ENCODE measurements at regions not wholly inside any gene's neighbourhood (a gene's known extent, or its start where the extent isn't known, plus 50 kb on each side); places are given as distances from the start of the nearest gene placed in this dataset.

DNA sequence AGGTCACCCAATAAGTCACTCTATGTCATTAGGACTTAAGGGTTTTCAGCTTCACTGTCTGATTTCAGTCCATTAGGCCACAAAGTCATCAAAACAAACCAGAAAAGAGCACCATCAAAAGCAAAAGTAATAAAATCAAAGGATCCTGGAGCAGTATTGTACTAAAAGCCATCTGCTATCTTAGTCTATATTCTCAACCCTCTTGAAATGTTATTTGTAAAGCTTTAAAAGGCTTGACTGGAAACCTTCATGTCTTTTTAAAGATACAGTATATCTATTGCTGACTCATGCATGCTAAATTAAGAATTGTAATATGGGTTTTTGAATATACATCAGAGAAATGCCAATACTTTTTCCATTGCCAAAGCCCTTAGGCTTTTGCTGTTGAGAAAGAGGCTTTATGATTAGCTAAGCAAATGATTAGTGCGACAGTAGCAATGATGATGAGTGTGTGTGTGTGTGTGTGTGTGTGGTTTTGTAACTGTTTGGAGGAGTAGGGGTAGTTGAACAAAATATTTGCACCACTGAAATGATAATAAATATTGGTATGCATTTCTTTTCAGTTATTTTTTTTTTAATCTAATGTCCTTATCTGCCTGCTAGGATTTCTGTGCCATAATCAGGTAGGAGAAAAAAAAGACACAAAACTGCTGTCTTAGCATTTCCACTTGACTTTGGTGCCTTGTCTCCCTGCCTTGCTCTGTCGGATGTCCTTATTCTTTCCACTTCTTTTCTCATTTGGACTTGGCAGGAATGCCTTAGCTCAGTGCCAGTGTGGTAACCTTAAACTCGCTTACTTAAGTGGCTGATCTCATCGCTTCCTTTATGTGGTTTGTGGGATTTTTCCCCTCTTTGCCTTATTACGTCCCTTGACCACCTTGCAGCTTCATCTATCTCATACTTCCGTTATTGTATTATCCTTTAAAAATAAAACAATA is 119.7 kb downstream of the PCDH7 start:
- Mint-ChIP-seq H3K27ac (no peak overlapping the region), H3K4me1 (no peaks in the 10 kb centered on the region), H3K36me3 (no peaks in the 10 kb centered on the region), H3K27me3 (ENCODE audit: low read depth in 2 of 2) (no peaks in the 10 kb centered on the region), H3K9me3 (peaks cover 9 to 12% of the 10 kb centered on the region in 2 donors), H3K4me3 (no peak overlapping the region)
- TF ChIP-seq, protein P1, sequence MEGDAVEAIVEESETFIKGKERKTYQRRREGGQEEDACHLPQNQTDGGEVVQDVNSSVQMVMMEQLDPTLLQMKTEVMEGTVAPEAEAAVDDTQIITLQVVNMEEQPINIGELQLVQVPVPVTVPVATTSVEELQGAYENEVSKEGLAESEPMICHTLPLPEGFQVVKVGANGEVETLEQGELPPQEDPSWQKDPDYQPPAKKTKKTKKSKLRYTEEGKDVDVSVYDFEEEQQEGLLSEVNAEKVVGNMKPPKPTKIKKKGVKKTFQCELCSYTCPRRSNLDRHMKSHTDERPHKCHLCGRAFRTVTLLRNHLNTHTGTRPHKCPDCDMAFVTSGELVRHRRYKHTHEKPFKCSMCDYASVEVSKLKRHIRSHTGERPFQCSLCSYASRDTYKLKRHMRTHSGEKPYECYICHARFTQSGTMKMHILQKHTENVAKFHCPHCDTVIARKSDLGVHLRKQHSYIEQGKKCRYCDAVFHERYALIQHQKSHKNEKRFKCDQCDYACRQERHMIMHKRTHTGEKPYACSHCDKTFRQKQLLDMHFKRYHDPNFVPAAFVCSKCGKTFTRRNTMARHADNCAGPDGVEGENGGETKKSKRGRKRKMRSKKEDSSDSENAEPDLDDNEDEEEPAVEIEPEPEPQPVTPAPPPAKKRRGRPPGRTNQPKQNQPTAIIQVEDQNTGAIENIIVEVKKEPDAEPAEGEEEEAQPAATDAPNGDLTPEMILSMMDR (IDR thresholded peaks at IDR 0.05) = no peak
- Histone ChIP-seq H3K36me3 (ENCODE audit: control insufficient read depth, insufficient read depth, low read length) (no peaks in the 10 kb centered on the region), H3K4me3 (ENCODE audit: low read length) (no peak overlapping the region), H3K27ac (ENCODE audit: low read length) (no peak overlapping the region), H3K4me1 (ENCODE audit: control insufficient read depth, insufficient read depth, low read length) (no peaks in the 10 kb centered on the region), H3K27me3 (ENCODE audit: control insufficient read depth, insufficient read depth, low read length) (no peaks in the 10 kb centered on the region), H3K9me3 (ENCODE audit: control insufficient read depth, insufficient read depth, low read length) (no peaks in the 10 kb centered on the region)
- WGBS (ENCODE audit: insufficient coverage) = 60% methylated on average over 3 of the region's 6 CpGs
- ATAC-seq = no peak
- intact Hi-C loops (cut with micrococcal nuclease) = no loop called here
- no peak for DNase-seq

DNA sequence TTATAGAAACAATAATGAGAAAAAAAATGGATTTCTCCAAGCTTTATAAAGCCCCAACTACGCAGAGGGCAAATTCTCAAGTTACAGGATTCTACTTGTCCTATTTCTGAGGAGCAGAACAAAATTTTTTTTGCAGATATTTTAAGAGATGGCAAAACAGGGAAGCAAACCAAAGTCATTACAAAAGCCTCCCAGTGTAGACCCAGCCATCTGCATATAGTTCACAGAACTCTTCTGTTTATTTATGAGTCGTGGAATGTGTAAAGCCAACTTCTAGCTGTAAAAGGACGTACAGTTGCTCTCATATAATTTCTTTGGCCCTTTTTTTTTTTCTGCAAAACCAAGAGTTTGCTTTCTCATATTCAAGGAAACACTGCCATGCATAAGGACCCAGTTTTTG is 120.4 kb downstream of the PCDH7 start:
- Histone ChIP-seq H3K9me3 (ENCODE audit: control insufficient read depth, insufficient read depth, low read length) (no peaks in the 10 kb centered on the region), H3K4me3 (ENCODE audit: low read length) (no peak overlapping the region), H3K4me1 (ENCODE audit: control insufficient read depth, insufficient read depth, low read length) (no peaks in the 10 kb centered on the region), H3K27me3 (ENCODE audit: control insufficient read depth, insufficient read depth, low read length) (no peaks in the 10 kb centered on the region), H3K27ac (ENCODE audit: low read length) (no peak overlapping the region), H3K36me3 (ENCODE audit: control insufficient read depth, insufficient read depth, low read length) (no peaks in the 10 kb centered on the region)
- Mint-ChIP-seq H3K9me3 (peaks cover 9 to 12% of the 10 kb centered on the region in 2 donors), H3K4me3 (no peak overlapping the region), H3K4me1 (no peaks in the 10 kb centered on the region), H3K36me3 (no peaks in the 10 kb centered on the region), H3K27me3 (ENCODE audit: low read depth in 2 of 2) (no peaks in the 10 kb centered on the region), H3K27ac (no peak overlapping the region)
- TF ChIP-seq, protein P1 (IDR thresholded peaks at IDR 0.05) = no peak
- 84% methylated on average over 3 of the region's 3 CpGs for WGBS (ENCODE audit: insufficient coverage)
- ATAC-seq = no peak
- intact Hi-C loops (cut with micrococcal nuclease) = no loop called here
- DNase-seq = no peak

DNA sequence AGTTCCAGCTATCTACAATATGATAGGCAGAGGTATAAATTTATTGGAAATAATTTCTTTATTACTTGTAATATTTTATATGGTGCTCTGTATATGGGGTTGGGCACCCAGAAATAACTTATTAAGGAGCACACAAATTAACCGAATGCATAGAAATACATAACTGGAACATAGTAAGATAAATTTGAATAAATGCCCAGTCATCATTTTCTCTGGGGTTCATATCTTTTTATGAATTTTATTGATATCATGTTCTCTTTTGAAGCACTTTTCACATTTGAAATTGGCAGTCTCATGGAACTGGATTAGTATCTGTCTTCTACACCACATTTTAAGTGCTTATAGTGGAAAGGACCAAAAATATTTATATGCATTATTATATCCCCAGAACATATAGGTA is 122.0 kb downstream of the PCDH7 start:
- H3K27me3 ChIP-seq (ENCODE audit: control insufficient read depth, insufficient read depth, low read length) = no peaks in the 10 kb centered on the region
- Mint-ChIP-seq H3K4me3 (no peak overlapping the region), H3K4me1 (no peaks in the 10 kb centered on the region), H3K27ac (no peak overlapping the region), H3K36me3 (no peaks in the 10 kb centered on the region), H3K9me3 (peaks cover 8 to 15% of the 10 kb centered on the region in 2 donors), H3K27me3 (ENCODE audit: low read depth in 2 of 2) (no peaks in the 10 kb centered on the region)
- H3K36me3 ChIP-seq (ENCODE audit: control insufficient read depth, insufficient read depth, low read length) = no peaks in the 10 kb centered on the region
- H3K27ac ChIP-seq (ENCODE audit: low read length) = no peak overlapping the region
- H3K9me3 ChIP-seq (ENCODE audit: control insufficient read depth, insufficient read depth, low read length) = no peaks in the 10 kb centered on the region
- no peaks in the 10 kb centered on the region for H3K4me1 ChIP-seq (ENCODE audit: control insufficient read depth, insufficient read depth, low read length)
- no peak for ATAC-seq
- TF ChIP-seq, protein P1 (IDR thresholded peaks at IDR 0.05) = no peak
- intact Hi-C loops (cut with micrococcal nuclease) = no loop called here
- no peak for DNase-seq
- no peak overlapping the region for H3K4me3 ChIP-seq (ENCODE audit: low read length)
- no CpG with 5 or more reads among the region's 1 CpG for WGBS (ENCODE audit: insufficient coverage)

All from natural killer cell (primary cell).